Bone marrow (tissue), 2 donors: ENCODE measurements at regions not wholly inside any gene's neighbourhood (a gene's known extent, or its start where the extent isn't known, plus 50 kb on each side); places are given as distances from the start of the nearest gene placed in this dataset.
"Not testable (repeated sequence)": the region's sequence is repeated elsewhere in the genome, so short reads cannot be mapped to it uniquely, and the experiment has no call there.

Source experiments
- DNase-seq, 2 donors: peaks; one replicate each; lab custom pipeline; 2025; lab: John Stamatoyannopoulos, UW

GRCh38 chr13:59300355-59301173 lies 863.2 kb downstream of the DIAPH3 start:
- DNase-seq = no peak

GRCh38 chr13:59301174-59301567 lies 862.6 kb downstream of the DIAPH3 start:
- DNase-seq = no peak

- DNase-seq = no peak
Measured at GRCh38 chr13:59303433-59303832, 860.3 kb downstream of the DIAPH3 start.

- no peak for DNase-seq
Measured at GRCh38 chr13:59304596-59304995, 859.1 kb downstream of the DIAPH3 start.

GRCh38 chr13:59305896-59306295 lies 857.8 kb downstream of the DIAPH3 start:
- DNase-seq = no peak

GRCh38 chr13:59312776-59313175 lies 851.0 kb downstream of the DIAPH3 start:
- no peak for DNase-seq

GRCh38 chr13:59318320-59318930 lies 845.3 kb downstream of the DIAPH3 start:
- DNase-seq = peak in 1 of 2 donors; percentile 43

- no peak for DNase-seq
Measured at GRCh38 chr13:59319276-59319675, 844.5 kb downstream of the DIAPH3 start.

- DNase-seq = no peak
Measured at GRCh38 chr13:59320021-59320420, 843.7 kb downstream of the DIAPH3 start.

GRCh38 chr13:59324401-59324800 lies 839.3 kb downstream of the DIAPH3 start:
- not testable (repeated sequence) for DNase-seq

- no peak for DNase-seq
Measured at GRCh38 chr13:59326717-59327116, 837.0 kb downstream of the DIAPH3 start.

- no peak for DNase-seq
Measured at GRCh38 chr13:59330764-59331163, 833.0 kb downstream of the DIAPH3 start.

GRCh38 chr13:59332966-59333365 lies 830.8 kb downstream of the DIAPH3 start:
- DNase-seq = no peak

GRCh38 chr13:59337070-59337469 lies 826.7 kb downstream of the DIAPH3 start:
- DNase-seq = peak in 1 of 2 donors; percentile 41

- no peak for DNase-seq
Measured at GRCh38 chr13:59340151-59340550, 823.6 kb downstream of the DIAPH3 start.

GRCh38 chr13:59340581-59340980 lies 823.1 kb downstream of the DIAPH3 start:
- no peak for DNase-seq

- DNase-seq = no peak
Measured at GRCh38 chr13:59342400-59342799, 821.3 kb downstream of the DIAPH3 start.

GRCh38 chr13:59343132-59343531 lies 820.6 kb downstream of the DIAPH3 start:
- no peak for DNase-seq

GRCh38 chr13:59343993-59344822 lies 819.5 kb downstream of the DIAPH3 start:
- DNase-seq = no peak

- DNase-seq = no peak
Measured at GRCh38 chr13:59345311-59345710, 818.4 kb downstream of the DIAPH3 start.

GRCh38 chr13:59346999-59347723 lies 816.6 kb downstream of the DIAPH3 start:
- no peak for DNase-seq

GRCh38 chr13:59348617-59349016 lies 815.1 kb downstream of the DIAPH3 start:
- no peak for DNase-seq
